ENCODE measurements at regions not wholly inside any gene's neighbourhood (a gene's known extent, or its start where the extent isn't known, plus 50 kb on each side); places are given as distances from the start of the nearest gene placed in this dataset.
A peak's percentile ranks its signal among the peaks of the same experiment; 100 is the strongest.

GRCh38 chr11:129277198-129277843 lies 85.2 kb upstream of the ARHGAP32 start:
- Histone ChIP-seq H3K4me1 (ENCODE audit: insufficient read depth, low read length) (peaks cover 6% of the 10 kb centered on the region; the same call in 1 of the 2 replicates), H2AFZ (ENCODE audit: low read length) (no peak overlapping the region), H2BK15ac (ENCODE audit: low read depth, low read length) (no peak overlapping the region), H3K23ac (ENCODE audit: insufficient read length, low read depth, low read length) (no peak overlapping the region), H3K27ac (ENCODE audit: insufficient read length, low read depth, low read length) (no peak overlapping the region), H3K18ac (ENCODE audit: insufficient read length, low read depth, low read length) (no peak overlapping the region), H4K8ac (replicated peaks; ENCODE audit: insufficient read length, low read depth, low read length) (no peak overlapping the region), H3K79me1 (ENCODE audit: insufficient read depth, low read depth, low read length, poor library complexity, severe bottlenecking) (peaks cover 2% of the 10 kb centered on the region), H4K91ac (ENCODE audit: insufficient read length, low read depth, low read length) (no peak overlapping the region), H3K4me2 (ENCODE audit: insufficient read depth, insufficient read length, low read length) (no peak overlapping the region), H3K23me2 (ENCODE audit: insufficient read length, low read depth, low read length, poor library complexity, severe bottlenecking) (peaks cover 11% of the 10 kb centered on the region), H4K20me1 (ENCODE audit: control insufficient read depth, insufficient read depth, insufficient read length) (no peaks in the 10 kb centered on the region), H2BK20ac (ENCODE audit: low read depth, low read length, poor library complexity, severe bottlenecking) (no peak overlapping the region), H2BK12ac (ENCODE audit: insufficient read length, low read depth, low read length) (no peak overlapping the region), H3K79me2 (ENCODE audit: insufficient read depth, low read length) (peaks cover 16% of the 10 kb centered on the region; the same call in 1 of the 2 replicates), H3K56ac (ENCODE audit: insufficient read length, low read depth, low read length) (no peak overlapping the region), H3K27me3 (ENCODE audit: insufficient read depth, low read length) (no peaks in the 10 kb centered on the region; the same call in 1 of the 2 replicates), H3T11ph (ENCODE audit: low read length) (no peak overlapping the region), H3K9ac (ENCODE audit: extremely low read depth, insufficient read length, low read length) (no peak overlapping the region), H3K4ac (ENCODE audit: low read depth, low read length) (no peak overlapping the region), H2BK120ac (ENCODE audit: low read depth, low read length, poor library complexity, severe bottlenecking) (no peak overlapping the region), H2AK5ac (ENCODE audit: insufficient read length, low read length) (no peak overlapping the region), H4K5ac (ENCODE audit: insufficient read length, low read depth, low read length) (no peak overlapping the region), H2BK5ac (ENCODE audit: insufficient read length, low read length) (no peak overlapping the region), H3K9me3 (ENCODE audit: control insufficient read depth, low read depth, low read length) (no peaks in the 10 kb centered on the region), H3K14ac (ENCODE audit: insufficient read depth, low read length) (no peak overlapping the region)
- TF ChIP-seq CTCF (conservative IDR thresholded peaks at IDR 0.05), result no peak
- no peaks in the 10 kb centered on the region for H3K9me3 Mint-ChIP-seq
- no peaks in the 10 kb centered on the region; a peak in 1 of 7 replicates for H3K36me3 Mint-ChIP-seq (ENCODE audit: insufficient read depth in 1 of 3, low read depth in 3 of 3)
- H3K4me3 Mint-ChIP-seq, result peak overlapping the region; percentile 78 to 92
- DNase-seq, result no peak
- peaks cover 23% of the 10 kb centered on the region for H3K27me3 Mint-ChIP-seq (ENCODE audit: low read depth)
- peaks cover 40 to 51% of the 10 kb centered on the region in 2 experiments for H3K4me1 Mint-ChIP-seq
- H3K27ac Mint-ChIP-seq, result no peak overlapping the region
- WGBS (ENCODE audit: extremely low coverage, insufficient read length, low lambda C conversion rate), result no CpG with 5 or more reads among the region's 8 CpGs

Data from H9 (cell line).